ENCODE measurements at regions not wholly inside any gene's neighbourhood (a gene's known extent, or its start where the extent isn't known, plus 50 kb on each side); places are given as distances from the start of the nearest gene placed in this dataset.

DNA sequence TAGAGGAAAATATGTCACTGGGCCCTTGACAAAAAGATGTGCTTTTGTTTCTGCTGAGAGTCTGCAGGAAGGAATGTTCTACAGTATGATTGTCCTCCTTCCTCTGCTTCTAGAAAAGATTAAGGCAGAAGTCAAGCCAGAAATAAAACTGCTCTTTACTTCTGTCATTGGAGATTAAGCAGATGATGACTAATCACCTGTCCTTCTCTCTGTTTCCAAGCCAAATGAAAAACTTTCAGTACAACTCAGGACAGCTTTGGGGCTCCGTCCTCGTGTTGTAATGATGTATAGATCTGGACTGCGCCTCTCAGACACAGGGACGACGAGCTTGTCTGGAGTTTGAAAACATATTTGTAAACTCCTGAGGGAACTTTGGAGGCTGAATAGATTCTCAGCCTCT lies 159.3 kb downstream of the DYRK2 start:
- H3K9me3 ChIP-seq (ENCODE audit: low read depth) = no peaks in the 10 kb centered on the region
- H3K79me2 ChIP-seq = no peaks in the 10 kb centered on the region
- H3K36me3 ChIP-seq (replicated peaks; ENCODE audit: insufficient read depth, low read depth) = no peaks in the 10 kb centered on the region
- no peak overlapping the region for H3K4me3 ChIP-seq
- H3K4me2 ChIP-seq = peak overlapping the region; percentile 41
- no peak for DNase-seq (ENCODE audit: low spot score)
- no peak overlapping the region for H3K27ac ChIP-seq
- no peaks in the 10 kb centered on the region for H3K27me3 ChIP-seq
- no peak for TF ChIP-seq EZH2 (IDR thresholded peaks at IDR 0.05; ENCODE audit: borderline replicate concordance)
- H2AFZ ChIP-seq = no peak overlapping the region
- 62% methylated on average over 5 of the region's 5 CpGs for WGBS (ENCODE audit: low lambda C conversion rate, missing lambda C conversion rate)
- H3K4me1 ChIP-seq (ENCODE audit: insufficient read depth) = no peaks in the 10 kb centered on the region
- H4K20me1 ChIP-seq (ENCODE audit: insufficient read depth, poor library complexity, severe bottlenecking) = no peaks in the 10 kb centered on the region
- no peaks in the 10 kb centered on the region for H3K9me2 ChIP-seq (replicated peaks; ENCODE audit: insufficient read depth)

DNA sequence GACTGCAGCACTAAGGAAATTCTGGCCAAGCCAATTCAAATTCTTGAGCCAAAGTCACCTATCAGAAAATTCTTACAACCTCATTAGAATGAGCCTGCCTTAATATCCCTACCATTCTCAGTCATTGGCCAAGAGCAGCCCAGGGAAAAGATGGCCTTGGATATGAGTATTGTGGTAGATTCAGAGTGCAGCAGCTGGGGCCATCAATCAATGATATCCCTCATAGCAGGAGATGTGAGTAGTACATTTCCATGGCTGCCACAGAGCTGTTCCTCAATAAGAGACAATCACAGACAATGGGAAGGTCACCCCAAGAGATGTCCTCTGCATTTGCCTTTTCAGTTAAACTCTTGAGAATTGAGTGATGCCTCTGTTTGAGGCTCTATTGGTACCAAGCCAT lies 161.6 kb downstream of the DYRK2 start:
- no peaks in the 10 kb centered on the region for H3K9me2 ChIP-seq (replicated peaks; ENCODE audit: insufficient read depth)
- H3K27me3 ChIP-seq = no peaks in the 10 kb centered on the region
- H3K9me3 ChIP-seq (ENCODE audit: low read depth) = no peaks in the 10 kb centered on the region
- H2AFZ ChIP-seq = no peak overlapping the region
- no peak overlapping the region for H3K27ac ChIP-seq
- TF ChIP-seq EZH2phosphoT487 (IDR thresholded peaks at IDR 0.05; ENCODE audit: low read depth, severe bottlenecking, unreplicated experiment) (no peak), EZH2 (IDR thresholded peaks at IDR 0.05; ENCODE audit: borderline replicate concordance) (no peak)
- TF ChIP-seq, protein P1, sequence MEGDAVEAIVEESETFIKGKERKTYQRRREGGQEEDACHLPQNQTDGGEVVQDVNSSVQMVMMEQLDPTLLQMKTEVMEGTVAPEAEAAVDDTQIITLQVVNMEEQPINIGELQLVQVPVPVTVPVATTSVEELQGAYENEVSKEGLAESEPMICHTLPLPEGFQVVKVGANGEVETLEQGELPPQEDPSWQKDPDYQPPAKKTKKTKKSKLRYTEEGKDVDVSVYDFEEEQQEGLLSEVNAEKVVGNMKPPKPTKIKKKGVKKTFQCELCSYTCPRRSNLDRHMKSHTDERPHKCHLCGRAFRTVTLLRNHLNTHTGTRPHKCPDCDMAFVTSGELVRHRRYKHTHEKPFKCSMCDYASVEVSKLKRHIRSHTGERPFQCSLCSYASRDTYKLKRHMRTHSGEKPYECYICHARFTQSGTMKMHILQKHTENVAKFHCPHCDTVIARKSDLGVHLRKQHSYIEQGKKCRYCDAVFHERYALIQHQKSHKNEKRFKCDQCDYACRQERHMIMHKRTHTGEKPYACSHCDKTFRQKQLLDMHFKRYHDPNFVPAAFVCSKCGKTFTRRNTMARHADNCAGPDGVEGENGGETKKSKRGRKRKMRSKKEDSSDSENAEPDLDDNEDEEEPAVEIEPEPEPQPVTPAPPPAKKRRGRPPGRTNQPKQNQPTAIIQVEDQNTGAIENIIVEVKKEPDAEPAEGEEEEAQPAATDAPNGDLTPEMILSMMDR (IDR thresholded peaks at IDR 0.05; ENCODE audit: poor library complexity) = no peak
- no peak overlapping the region for H3K4me3 ChIP-seq
- no peaks in the 10 kb centered on the region for H3K79me2 ChIP-seq
- H3K36me3 ChIP-seq (replicated peaks; ENCODE audit: insufficient read depth, low read depth) = no peaks in the 10 kb centered on the region
- no peaks in the 10 kb centered on the region for H3K4me1 ChIP-seq (ENCODE audit: insufficient read depth)
- no peak overlapping the region for H3K4me2 ChIP-seq
- no peak for DNase-seq (ENCODE audit: low spot score)
- no peaks in the 10 kb centered on the region for H4K20me1 ChIP-seq (ENCODE audit: insufficient read depth, poor library complexity, severe bottlenecking)

DNA sequence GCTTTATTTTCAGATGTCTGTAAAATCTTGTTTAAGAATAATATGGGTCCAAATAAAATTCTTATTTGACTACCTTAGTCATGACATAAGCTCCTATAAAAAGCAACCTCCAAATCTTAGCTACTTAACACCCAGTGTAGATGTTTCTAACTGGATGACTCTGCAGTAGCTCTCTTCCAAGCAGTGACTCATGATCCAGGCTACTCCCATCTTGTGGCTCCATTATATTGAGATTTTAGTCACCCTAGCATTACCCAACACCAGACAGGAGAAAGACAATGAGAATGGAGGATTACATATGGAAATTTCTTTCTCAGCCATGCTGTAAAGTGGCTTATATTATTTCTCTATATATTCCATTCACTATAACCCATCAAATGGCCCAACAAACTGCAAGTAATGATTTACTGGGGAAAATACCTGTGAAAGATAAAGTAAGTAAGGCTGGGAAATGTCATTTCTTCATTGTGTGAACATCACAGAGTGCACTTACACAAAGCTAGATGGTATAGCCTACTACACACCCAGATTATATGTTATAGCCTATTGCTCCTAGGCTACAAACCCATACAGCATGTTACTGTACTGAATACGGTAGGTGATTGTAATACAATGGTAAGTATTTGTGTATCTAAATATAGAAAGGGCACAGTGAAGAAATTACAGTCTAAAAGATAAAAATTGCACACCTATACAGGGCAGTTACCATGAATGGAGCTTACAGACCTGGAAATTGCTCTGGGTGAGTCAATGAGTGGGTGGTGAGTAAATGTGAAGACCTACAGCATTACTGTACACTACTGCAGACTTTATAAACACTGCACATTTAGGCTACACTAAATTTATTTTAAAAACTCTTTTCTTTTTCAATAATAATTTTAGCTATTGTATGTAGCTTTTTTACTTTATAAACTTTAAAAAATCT lies 163.2 kb downstream of the DYRK2 start:
- WGBS (ENCODE audit: low lambda C conversion rate, missing lambda C conversion rate) = 88% methylated on average over 1 of the region's 1 CpG
- H3K27ac ChIP-seq = no peak overlapping the region

DNA sequence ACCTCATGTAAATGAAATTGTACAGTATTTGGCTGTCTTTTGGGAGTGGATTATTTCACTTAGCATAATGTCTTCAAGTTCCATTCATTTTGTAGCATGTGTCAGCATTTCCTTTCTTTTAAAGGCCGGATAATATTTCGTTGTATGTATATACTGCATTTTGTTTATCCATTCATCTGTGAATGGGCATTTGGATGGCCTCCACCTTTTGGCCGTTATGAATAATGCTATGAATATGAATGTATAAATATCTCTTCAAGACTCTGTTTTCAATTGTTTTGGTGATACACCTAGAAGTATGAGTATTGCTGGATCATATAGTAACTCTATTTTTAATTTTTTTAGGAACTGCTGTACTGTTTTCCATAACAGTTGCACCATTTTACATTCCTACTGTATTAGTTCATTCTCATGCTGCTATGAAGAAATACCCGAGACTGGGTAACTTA lies 164.9 kb downstream of the DYRK2 start:
- H3K4me3 ChIP-seq = no peak overlapping the region
- no peak for DNase-seq (ENCODE audit: low spot score)
- no peaks in the 10 kb centered on the region for H3K27me3 ChIP-seq
- no peak overlapping the region for H3K27ac ChIP-seq
- H3K4me1 ChIP-seq (ENCODE audit: insufficient read depth) = no peaks in the 10 kb centered on the region
- no peak overlapping the region for H3K4me2 ChIP-seq
- no peaks in the 10 kb centered on the region for H4K20me1 ChIP-seq (ENCODE audit: insufficient read depth, poor library complexity, severe bottlenecking)
- no peak overlapping the region for H2AFZ ChIP-seq
- peaks cover 5% of the 10 kb centered on the region for H3K9me3 ChIP-seq (ENCODE audit: low read depth)
- no peaks in the 10 kb centered on the region for H3K9me2 ChIP-seq (replicated peaks; ENCODE audit: insufficient read depth)
- H3K79me2 ChIP-seq = no peaks in the 10 kb centered on the region
- TF ChIP-seq, protein P1 (IDR thresholded peaks at IDR 0.05; ENCODE audit: poor library complexity) = no peak
- TF ChIP-seq EZH2phosphoT487 (IDR thresholded peaks at IDR 0.05; ENCODE audit: low read depth, severe bottlenecking, unreplicated experiment) (no peak), EZH2 (IDR thresholded peaks at IDR 0.05; ENCODE audit: borderline replicate concordance) (no peak)
- H3K36me3 ChIP-seq (replicated peaks; ENCODE audit: insufficient read depth, low read depth) = no peaks in the 10 kb centered on the region
- WGBS (ENCODE audit: low lambda C conversion rate, missing lambda C conversion rate) = 92% methylated on average over 4 of the region's 4 CpGs

More for the DNA sequence above, 163.2 kb downstream of the DYRK2 start:
- no peak for DNase-seq (ENCODE audit: low spot score)
- Histone ChIP-seq H4K20me1 (ENCODE audit: insufficient read depth, poor library complexity, severe bottlenecking) (no peaks in the 10 kb centered on the region), H3K4me1 (ENCODE audit: insufficient read depth) (no peaks in the 10 kb centered on the region), H3K4me3 (no peak overlapping the region), H3K79me2 (no peaks in the 10 kb centered on the region), H3K4me2 (no peak overlapping the region), H3K27me3 (no peaks in the 10 kb centered on the region), H3K9me2 (replicated peaks; ENCODE audit: insufficient read depth) (no peaks in the 10 kb centered on the region), H2AFZ (no peak overlapping the region), H3K9me3 (ENCODE audit: low read depth) (peaks cover 5% of the 10 kb centered on the region), H3K36me3 (replicated peaks; ENCODE audit: insufficient read depth, low read depth) (no peaks in the 10 kb centered on the region)
- TF ChIP-seq EZH2phosphoT487 (IDR thresholded peaks at IDR 0.05; ENCODE audit: low read depth, severe bottlenecking, unreplicated experiment) = no peak
- no peak for TF ChIP-seq EZH2 (IDR thresholded peaks at IDR 0.05; ENCODE audit: borderline replicate concordance)
- TF ChIP-seq, protein P1 (IDR thresholded peaks at IDR 0.05; ENCODE audit: poor library complexity) = no peak

All from hepatocyte (in vitro differentiated cells).